Fibroblast of skin of back (primary cell): ENCODE measurements at regions not wholly inside any gene's neighbourhood (a gene's known extent, or its start where the extent isn't known, plus 50 kb on each side); places are given as distances from the start of the nearest gene placed in this dataset.
"Not testable (repeated sequence)": the region's sequence is repeated elsewhere in the genome, so short reads cannot be mapped to it uniquely, and the experiment has no call there.

Source experiments
- DNase-seq: peaks from one replicate; pipeline ENCODE4 v3.0.0-alpha.2; 2013

GRCh38 chr6:147651-148050 lies 144.6 kb upstream of the DUSP22 start:
- DNase-seq = not testable (repeated sequence)

DNA sequence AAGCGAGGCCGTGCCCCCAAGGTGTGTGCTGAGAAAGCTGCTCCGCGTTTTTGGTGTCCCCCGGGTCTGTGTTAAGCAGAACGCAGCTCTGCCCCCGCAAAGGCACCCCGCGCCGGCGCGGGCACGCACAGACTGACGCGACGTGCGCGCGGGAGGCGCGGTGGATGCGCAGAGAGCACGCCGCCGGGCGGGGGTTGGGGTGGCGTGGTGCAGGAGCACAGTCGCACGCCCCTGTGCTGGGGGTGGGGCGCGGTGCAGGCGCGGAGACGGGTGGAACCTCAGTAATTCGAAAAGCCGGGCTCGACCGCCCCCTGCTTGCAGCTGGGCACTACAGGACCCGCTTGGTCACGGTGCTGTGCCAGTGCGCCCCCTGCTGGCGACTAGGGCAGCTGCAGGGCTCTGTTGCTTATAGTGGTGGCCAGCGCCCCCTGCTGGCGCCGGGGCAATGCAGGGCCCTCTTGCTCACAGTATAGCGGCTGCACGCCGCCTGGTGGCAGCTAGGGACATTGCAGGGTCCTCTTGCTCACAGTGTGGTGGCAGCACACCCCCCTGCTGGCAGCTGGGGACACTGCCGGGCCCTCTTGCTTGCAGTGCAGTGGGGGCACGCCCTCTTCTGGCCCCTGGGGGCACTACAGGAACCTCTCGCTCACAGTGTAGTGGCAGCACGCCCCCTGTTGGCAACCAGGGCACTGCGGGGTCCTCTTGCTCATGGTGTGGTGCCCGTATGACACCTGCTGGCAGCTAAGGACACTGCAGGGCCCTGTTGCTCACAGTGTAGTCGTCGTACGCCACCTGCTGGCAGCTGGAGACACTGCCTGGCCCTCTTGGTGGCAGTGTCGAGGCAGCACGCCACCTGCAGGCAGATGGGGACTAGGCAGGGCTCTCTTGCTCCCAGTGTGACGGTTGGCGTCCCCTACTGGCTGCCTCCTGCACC lies 144.0 kb upstream of the DUSP22 start:
- DNase-seq = peak; percentile 11

DNA sequence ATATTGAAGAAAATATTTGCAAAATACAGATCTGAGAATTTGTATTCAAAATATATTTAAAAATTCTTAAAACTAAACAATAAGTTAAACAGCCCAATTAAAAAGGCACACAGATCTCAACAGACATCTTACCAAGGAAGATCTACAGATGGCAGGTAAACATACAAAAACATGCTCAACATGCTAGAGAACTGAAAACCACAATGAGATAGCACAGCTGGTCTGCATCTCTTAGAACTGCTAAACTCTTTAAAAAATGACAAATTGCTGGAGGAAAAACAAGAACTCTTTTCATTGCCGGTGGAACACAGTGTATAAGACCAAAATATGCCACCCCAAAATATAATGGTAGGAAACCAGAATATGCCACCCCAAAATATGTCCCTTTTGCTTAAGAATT lies 142.1 kb upstream of the DUSP22 start:
- DNase-seq = not testable (repeated sequence)

GRCh38 chr6:152436-152835 lies 139.9 kb upstream of the DUSP22 start:
- peak; percentile 21 for DNase-seq

DNA sequence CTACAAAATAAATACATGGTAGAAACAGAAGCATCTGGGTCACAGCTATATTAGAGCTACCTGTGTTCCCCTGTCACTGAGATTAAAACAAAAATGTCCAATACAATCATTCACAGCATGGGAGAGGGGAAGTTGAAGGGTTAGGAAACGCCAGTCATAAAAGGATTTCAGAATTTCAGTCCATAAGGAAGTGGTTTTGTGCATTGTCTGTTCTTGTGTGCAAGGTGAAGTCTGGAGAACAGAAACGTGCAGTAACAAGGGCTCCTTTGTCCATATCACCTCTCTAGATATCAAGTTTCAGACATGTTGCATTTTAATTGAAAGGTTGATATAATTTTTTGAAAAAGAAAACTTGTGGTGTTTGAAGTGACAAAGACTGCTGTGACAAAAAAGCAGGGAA lies 139.3 kb upstream of the DUSP22 start:
- not testable (repeated sequence) for DNase-seq

DNA sequence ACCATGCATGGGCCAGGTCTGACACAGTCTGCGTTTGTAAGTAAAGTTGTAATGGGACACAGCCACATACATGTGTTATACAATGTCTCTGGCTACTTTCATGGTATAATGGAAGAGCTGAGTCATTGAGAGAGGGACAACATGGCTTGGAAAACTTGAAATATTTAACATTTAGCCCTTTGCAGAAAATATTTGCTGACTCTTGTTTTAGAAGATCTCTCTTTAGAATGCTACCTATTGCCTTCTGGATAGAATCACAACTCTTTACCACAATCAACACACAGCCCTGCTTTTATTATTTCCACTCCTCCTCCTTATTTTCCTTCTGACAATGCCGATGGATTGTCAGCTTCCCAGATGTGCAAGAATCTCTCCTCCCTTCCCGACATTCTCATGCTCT lies 138.4 kb upstream of the DUSP22 start:
- not testable (repeated sequence) for DNase-seq

GRCh38 chr6:154321-155092 lies 137.8 kb upstream of the DUSP22 start:
- peak; percentile 70 for DNase-seq

GRCh38 chr6:156010-156409 lies 136.3 kb upstream of the DUSP22 start:
- DNase-seq = no peak

GRCh38 chr6:156441-157140 lies 135.7 kb upstream of the DUSP22 start:
- not testable (repeated sequence) for DNase-seq

DNA sequence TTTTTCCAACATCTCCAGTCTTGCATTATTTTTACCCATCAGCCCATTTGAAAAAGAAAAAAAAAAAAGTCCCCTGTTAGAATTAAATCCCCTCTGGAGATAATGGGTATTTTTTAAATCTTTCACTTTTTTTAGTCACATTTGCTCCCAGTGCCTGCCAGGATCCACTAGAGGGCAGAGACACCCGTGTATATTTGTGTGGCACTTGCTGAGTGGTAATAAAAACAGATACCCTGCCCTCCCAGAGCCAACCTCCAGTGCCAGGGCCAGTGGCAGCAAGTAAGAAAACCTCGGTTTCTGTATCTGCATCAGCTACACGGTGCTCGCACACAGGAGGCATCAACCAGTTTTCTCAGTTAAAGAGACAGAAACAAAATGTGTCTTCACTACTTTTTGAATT lies 135.1 kb upstream of the DUSP22 start:
- not testable (repeated sequence) for DNase-seq

GRCh38 chr6:161657-162056 lies 130.6 kb upstream of the DUSP22 start:
- DNase-seq = not testable (repeated sequence)

DNA sequence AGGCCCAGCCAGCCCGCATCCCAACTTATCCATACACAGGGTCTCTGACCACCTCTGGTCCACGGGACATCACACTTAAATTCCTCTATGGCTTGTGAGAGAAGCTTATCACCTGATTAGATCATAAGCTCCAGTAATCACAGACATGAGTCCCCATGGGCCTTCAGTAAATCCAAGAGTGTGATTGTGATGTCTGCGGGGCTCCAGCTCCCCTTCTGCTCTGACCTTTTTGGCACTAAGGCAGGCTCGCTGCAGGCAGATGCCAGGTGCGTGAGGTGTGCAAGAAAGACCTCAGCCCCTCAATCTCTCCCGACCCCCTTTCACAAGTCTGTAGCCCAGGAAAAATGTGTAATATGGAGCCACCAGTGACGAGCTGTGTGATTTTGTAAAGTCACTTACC lies 127.6 kb upstream of the DUSP22 start:
- no peak for DNase-seq

- no peak for DNase-seq
Observed at GRCh38 chr6:165263-165662, 127.0 kb upstream of the DUSP22 start.

GRCh38 chr6:165906-166305 lies 126.4 kb upstream of the DUSP22 start:
- peak; percentile 34 for DNase-seq

- DNase-seq = peak; percentile 57
Observed at GRCh38 chr6:168865-169455, 123.3 kb upstream of the DUSP22 start.

DNA sequence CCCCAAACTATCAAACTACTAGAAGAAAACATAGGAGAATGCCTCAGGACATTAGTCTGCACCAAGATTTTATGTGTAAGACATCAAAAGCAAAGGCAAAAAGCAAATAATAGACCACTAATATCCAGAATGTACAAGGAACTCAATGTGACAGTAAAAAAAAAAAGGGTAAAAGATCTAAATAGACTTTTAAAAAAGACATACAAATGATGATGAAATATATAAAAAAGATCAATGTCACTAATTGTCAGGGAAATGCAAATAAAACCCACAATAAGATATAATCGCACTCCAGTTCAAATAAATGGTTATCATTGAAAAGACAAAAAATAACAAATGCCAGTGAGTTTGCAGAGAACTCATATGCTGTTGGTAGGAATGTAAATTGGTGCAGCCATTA lies 118.3 kb upstream of the DUSP22 start:
- no peak for DNase-seq

DNA sequence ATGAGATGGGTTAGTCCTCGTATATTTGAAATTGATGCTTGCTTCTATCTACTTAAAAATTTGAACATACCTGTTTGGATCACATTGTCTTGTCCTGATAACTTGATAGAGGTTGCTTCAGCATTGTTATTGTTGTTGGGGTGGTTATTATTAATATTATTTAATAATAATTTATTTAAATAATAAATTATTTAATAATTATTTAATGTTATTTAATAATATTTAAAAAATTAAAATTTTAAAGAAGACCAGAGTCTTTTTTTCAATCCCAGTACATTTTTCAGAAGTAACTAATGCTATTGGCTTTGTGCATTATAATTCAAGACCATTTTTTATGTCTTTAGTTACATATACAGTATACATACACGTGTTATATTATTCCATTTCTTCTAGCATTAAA lies 116.6 kb upstream of the DUSP22 start:
- no peak for DNase-seq

DNA sequence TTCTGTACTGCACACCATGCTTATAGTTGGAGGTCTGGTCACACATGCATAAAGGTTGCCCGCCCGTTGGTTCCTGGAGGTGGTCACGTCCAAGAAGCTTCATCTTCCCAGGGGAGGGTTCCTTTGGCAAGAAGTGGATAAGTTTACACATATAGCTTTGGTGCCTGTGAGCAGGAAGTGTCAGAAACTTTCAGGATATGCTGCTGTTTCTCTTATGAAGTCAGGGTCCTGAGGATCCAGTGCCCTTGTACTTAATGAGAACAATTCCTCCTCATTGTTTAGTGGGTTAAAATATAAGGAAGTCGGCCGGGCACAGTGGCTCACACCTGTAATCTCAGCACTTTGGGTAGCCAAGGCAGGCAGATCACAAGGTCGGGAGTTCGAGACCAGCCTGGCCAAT lies 115.5 kb upstream of the DUSP22 start:
- DNase-seq = no peak

- no peak for DNase-seq
Observed at GRCh38 chr6:178119-178518, 114.2 kb upstream of the DUSP22 start.

DNA sequence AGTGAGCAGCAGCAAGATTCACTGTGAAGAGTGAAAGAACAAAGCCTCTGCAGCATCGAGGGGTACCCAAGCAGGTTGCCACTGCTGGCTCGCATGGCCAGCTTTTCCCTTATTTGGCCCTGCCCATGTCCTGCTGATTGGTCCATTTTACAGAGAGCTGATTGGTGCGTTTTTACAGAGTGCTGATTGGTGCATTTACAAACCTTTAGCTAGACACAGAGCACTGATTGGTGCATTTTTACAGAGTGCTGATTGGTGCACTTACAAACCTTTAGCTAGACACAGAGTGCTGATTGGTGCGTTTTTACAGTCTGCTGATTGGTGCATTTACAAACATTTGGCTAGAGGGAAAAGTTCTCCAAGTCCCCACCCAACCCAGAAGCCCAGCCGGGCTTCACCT lies 113.4 kb upstream of the DUSP22 start:
- DNase-seq = not testable (repeated sequence)

GRCh38 chr6:179340-179950 lies 112.8 kb upstream of the DUSP22 start:
- no peak for DNase-seq

DNA sequence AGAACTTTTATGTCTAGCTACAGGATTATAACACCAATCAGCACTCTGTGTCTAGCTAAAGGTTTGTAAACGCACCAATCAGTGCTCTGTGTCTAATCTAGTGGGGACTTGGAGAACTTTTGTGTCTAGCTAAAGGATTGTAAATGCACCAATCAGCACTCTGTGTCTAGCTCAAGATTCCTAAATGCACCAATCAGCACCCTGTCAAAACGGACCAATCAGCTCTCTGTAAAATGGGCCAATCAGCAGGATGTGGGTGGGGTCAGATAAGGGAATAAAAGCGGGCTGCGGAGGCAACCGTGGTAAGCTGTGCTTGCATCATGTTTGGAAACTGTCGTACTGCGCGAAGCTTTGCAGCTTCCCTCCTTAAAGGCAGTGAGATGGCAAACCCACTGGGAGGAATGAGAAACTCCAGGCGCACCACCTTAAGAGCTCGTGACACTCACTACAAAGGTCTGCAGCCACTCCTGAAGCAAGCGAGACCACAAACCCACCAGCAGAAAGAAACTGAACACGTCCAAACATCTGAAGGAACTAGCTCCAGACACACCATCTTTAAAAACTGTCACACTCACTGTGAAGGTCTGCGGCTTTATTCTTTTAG lies 112.1 kb upstream of the DUSP22 start:
- DNase-seq = not testable (repeated sequence)
